Fibroblast of the aortic adventitia (primary cell): ENCODE measurements at regions not wholly inside any gene's neighbourhood (a gene's known extent, or its start where the extent isn't known, plus 50 kb on each side); places are given as distances from the start of the nearest gene placed in this dataset.
A peak's percentile ranks its signal among the peaks of the same experiment; 100 is the strongest.

ENCODE experiments used
- DNase-seq: peaks from one replicate; pipeline ENCODE4 v3.0.0-alpha.2; 2010; ENCODE audit warnings: low read depth
- H3K4me3 ChIP-seq: 2 replicates; pipeline ENCODE4 v1.5.1; 2011; ENCODE audit warnings: low read depth, mild to moderate bottlenecking, control low read depth, low read length, moderate library complexity
- CTCF ChIP-seq: IDR thresholded peaks from 2 replicates; pipeline ENCODE4 v1.5.1; 2011; ENCODE audit warnings: mild to moderate bottlenecking, low read length, control low read depth, inconsistent platforms; ENCODE audit not compliant: insufficient read depth

- DNase-seq, result no peak
- H3K4me3 ChIP-seq, result no peak overlapping the region
- TF ChIP-seq CTCF, result no peak
Measured at GRCh38 chr11:64441127-64441526, 82.2 kb downstream of the RPS6KA4 start.

- no peak for TF ChIP-seq CTCF
- H3K4me3 ChIP-seq, result no peak overlapping the region
- no peak for DNase-seq
Measured at GRCh38 chr11:64443001-64443400, 84.0 kb downstream of the RPS6KA4 start.

- H3K4me3 ChIP-seq, result no peak overlapping the region
- peak; percentile 16 for DNase-seq
- TF ChIP-seq CTCF, result no peak
Measured at GRCh38 chr11:64444838-64445441, 86.0 kb downstream of the RPS6KA4 start.

GRCh38 chr11:64445651-64446050 lies 86.7 kb downstream of the RPS6KA4 start:
- no peak for DNase-seq
- no peak for TF ChIP-seq CTCF
- no peak overlapping the region for H3K4me3 ChIP-seq

GRCh38 chr11:64447831-64448598 lies 89.1 kb downstream of the RPS6KA4 start:
- peak; percentile 24 for DNase-seq
- peak overlapping the region; percentile 40 for H3K4me3 ChIP-seq
- no peak for TF ChIP-seq CTCF

- peak; percentile 58 for DNase-seq
- peak overlapping the region; percentile 40 for H3K4me3 ChIP-seq
- TF ChIP-seq CTCF, result peak; percentile 91
Measured at GRCh38 chr11:64448599-64449380, 89.8 kb downstream of the RPS6KA4 start.
